ENCODE measurements at regions not wholly inside any gene's neighbourhood (a gene's known extent, or its start where the extent isn't known, plus 50 kb on each side); places are given as distances from the start of the nearest gene placed in this dataset.

DNA sequence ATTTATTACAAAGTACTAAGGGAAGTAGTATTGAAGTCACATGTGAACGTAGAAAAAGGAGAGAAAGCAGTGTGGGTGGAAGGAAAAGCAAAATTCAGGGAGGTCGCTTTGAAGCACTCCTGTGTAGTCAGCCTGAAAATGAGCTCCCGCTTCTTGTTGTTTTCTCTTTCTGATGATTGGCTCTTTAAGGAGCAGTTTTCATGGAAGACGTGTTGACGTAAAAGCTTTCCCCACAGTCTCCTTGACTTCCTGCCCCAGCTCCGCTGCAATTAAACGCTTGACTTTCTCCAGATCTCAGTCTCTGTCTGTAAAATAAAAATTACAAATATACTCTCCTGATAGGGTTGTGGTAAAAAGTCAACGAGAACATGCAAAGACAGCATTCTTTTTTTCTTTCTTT is 661.5 kb upstream of the ZP4 start:
- DNase-seq (ENCODE audit: low read depth): no peak
- H3K4me3 ChIP-seq (replicated peaks; ENCODE audit: low read depth, low read length): no peak overlapping the region
- TF ChIP-seq, protein P1, sequence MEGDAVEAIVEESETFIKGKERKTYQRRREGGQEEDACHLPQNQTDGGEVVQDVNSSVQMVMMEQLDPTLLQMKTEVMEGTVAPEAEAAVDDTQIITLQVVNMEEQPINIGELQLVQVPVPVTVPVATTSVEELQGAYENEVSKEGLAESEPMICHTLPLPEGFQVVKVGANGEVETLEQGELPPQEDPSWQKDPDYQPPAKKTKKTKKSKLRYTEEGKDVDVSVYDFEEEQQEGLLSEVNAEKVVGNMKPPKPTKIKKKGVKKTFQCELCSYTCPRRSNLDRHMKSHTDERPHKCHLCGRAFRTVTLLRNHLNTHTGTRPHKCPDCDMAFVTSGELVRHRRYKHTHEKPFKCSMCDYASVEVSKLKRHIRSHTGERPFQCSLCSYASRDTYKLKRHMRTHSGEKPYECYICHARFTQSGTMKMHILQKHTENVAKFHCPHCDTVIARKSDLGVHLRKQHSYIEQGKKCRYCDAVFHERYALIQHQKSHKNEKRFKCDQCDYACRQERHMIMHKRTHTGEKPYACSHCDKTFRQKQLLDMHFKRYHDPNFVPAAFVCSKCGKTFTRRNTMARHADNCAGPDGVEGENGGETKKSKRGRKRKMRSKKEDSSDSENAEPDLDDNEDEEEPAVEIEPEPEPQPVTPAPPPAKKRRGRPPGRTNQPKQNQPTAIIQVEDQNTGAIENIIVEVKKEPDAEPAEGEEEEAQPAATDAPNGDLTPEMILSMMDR (IDR thresholded peaks at IDR 0.05; ENCODE audit: low read length, missing control alignments): no peak

DNA sequence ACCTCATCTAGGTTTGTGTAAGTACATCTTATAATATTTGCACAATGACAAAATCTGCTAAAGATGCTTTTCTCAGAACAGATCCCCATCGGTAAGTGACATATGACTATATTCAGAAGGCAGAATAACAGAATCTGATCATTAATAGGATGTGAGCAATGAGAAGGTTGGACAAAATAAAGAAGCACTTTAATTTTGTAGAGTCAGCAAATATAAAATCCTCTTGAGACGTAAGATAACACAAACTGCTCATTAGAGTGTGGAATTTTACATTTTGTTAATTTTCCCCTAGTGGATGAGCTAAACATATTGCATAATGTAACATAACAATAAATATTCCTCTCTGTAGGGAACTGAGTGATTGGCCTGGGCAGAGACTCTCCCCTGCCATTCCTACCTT is 658.4 kb upstream of the ZP4 start:
- no peak overlapping the region for H3K4me3 ChIP-seq (replicated peaks; ENCODE audit: low read depth, low read length)
- TF ChIP-seq, protein P1 (IDR thresholded peaks at IDR 0.05; ENCODE audit: low read length, missing control alignments): no peak
- DNase-seq (ENCODE audit: low read depth): no peak

DNA sequence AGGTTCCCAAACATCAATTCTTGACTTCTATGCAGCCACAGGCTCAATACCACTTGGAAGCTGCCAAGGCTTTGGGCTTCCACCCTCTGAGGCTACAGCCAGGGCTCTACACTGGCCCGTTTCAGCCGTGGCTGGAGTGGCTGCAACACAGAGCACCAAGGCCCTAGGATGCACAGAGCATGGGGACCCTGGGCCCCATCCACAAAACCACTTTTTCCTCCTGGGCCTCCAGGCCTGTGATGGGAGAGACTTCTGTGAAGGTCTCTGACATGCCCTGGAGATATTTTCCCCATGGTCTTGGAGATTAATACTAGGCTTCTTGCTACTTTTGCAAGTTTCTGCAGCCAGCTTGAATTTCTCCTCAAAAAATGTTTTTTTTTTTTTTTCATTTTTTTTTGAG is 655.4 kb upstream of the ZP4 start:
- TF ChIP-seq, protein P1 (IDR thresholded peaks at IDR 0.05; ENCODE audit: low read length, missing control alignments): no peak
- DNase-seq (ENCODE audit: low read depth): no peak

DNA sequence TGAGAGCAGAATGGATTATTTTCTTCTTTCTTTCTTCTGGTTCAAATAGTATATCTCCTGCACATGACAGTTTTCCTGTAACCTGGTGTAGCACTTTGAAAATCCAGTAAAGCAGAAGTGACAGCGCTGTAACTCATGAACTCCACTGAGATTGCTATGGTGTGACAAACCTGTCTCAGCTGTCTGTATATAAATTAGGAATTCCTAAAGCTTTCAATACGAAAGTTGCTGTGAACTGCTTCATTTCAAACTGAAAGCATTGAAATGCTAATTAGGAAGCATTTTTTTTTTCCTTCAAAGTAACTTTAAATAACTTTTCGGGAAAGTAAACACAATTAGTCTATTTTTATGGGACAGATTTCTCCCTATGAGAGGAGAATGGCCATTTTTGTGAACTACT is 646.9 kb upstream of the ZP4 start:
- H3K4me3 ChIP-seq (replicated peaks; ENCODE audit: low read depth, low read length): no peak overlapping the region
- DNase-seq (ENCODE audit: low read depth): no peak
- TF ChIP-seq, protein P1 (IDR thresholded peaks at IDR 0.05; ENCODE audit: low read length, missing control alignments): no peak

More for the DNA sequence above, 655.4 kb upstream of the ZP4 start:
- no peak overlapping the region for H3K4me3 ChIP-seq (replicated peaks; ENCODE audit: low read depth, low read length)

DNA sequence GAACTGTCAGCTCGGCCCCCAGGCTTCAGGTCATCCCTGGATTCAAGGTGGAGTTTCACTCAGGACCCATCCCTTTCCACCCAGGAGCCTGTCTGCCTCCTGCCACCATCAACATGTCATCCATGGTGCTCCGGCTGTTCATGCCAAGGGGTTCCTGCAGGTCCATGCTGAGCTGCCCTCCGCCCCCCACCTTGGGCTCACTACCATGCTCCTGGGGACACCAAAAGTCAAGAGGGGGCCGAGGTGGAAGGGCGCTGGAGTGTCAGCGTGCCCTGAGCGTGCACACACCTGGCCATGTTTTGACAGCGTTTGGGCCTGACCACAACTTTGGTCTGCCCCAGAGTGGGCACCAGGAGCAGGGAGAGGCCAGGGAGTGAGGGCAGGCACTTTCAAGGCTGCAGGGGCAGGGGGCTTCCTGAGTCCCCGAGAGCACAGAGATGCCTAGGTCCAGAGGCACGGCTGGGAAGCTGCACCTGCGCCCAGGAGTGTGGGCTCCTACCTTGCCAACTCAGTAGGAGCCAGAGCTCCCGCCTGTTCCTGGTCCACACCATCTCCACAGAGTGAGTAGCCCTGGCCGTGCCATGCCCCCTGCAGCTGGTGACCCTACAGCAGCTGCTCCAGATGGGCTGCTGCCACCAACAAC is 639.6 kb upstream of the ZP4 start:
- TF ChIP-seq, protein P1 (IDR thresholded peaks at IDR 0.05; ENCODE audit: low read length, missing control alignments): no peak
- no peak for DNase-seq (ENCODE audit: low read depth)
- H3K4me3 ChIP-seq (replicated peaks; ENCODE audit: low read depth, low read length): no peak overlapping the region

DNA sequence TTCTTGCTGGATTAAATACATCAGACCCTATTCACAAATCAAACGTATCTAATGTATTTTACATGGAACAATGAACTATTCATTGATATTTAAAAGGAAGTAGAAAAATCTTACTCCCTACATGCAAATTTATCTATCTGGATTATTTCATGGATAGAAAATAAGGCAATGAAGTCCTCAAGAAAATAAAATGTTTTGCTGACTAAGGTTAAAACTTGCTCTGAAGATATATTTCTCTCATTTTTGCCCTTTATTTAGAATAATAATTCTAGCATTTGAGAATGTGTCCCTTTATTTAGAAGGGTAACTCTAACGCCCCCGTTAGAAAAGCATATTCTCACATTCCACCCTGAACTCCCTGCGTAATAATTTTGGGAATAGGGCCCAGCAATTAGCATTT is 627.0 kb upstream of the ZP4 start:
- TF ChIP-seq, protein P1 (IDR thresholded peaks at IDR 0.05; ENCODE audit: low read length, missing control alignments): no peak
- H3K4me3 ChIP-seq (replicated peaks; ENCODE audit: low read depth, low read length): no peak overlapping the region
- no peak for DNase-seq (ENCODE audit: low read depth)

DNA sequence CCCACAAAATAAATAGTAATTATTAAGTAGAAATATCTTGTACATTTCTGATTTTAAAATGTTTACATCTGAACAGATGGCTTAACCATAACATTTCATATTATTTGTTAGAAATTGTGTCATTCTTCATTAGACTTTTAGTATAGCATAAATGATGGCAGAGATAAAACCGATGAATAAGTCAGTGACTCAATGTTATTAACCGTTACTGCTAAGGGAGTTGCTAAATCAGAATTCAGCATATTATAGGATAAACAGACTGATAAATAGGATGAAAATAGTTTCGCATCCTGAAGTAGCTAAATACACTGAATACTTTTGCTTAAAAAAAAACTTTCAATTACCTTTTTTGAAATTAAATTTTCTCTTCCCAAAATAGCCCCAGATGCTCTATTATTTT is 610.6 kb upstream of the ZP4 start:
- DNase-seq (ENCODE audit: low read depth): no peak
- no peak overlapping the region for H3K4me3 ChIP-seq (replicated peaks; ENCODE audit: low read depth, low read length)
- TF ChIP-seq, protein P1 (IDR thresholded peaks at IDR 0.05; ENCODE audit: low read length, missing control alignments): no peak

Measured in fibroblast of pulmonary artery (primary cell).